Right ventricle myocardium inferior (tissue), 1 donor: ENCODE measurements at regions not wholly inside any gene's neighbourhood (a gene's known extent, or its start where the extent isn't known, plus 50 kb on each side); places are given as distances from the start of the nearest gene placed in this dataset.

Experiments used
- ATAC-seq: fragments of 200-7000 bp; cut with Tn5 transposase; one replicate; pipeline ENCODE4 v1.9.1; 2020; ENCODE audit warnings: mild to moderate bottlenecking, moderate library complexity
- DNase-seq: peaks from one replicate; pipeline ENCODE4 v3.0.0; 2021; ENCODE audit errors: missing footprints
- intact Hi-C: fragments of 100-400 bp; cut with DNase I; formaldehyde crosslinking; loops from one replicate; pipeline ENCODE4 v1.11.0; 2022
- donor health status: DM: no; HTN: yes; CAD: no; lungs with severe emphysema.

GRCh38 chr10:88023676-88024075 is 160.3 kb downstream of the PTEN start:
- intact Hi-C loops: no loop called here
- ATAC-seq (no peak), DNase-seq (no peak)

GRCh38 chr10:88026031-88026430 is 162.6 kb downstream of the PTEN start:
- no peak for ATAC-seq

GRCh38 chr10:88027570-88027969 is 164.1 kb downstream of the PTEN start:
- ATAC-seq: peak; percentile 82
- intact Hi-C loops: no loop called here
- no peak for DNase-seq

More at GRCh38 chr10:88026031-88026430, 162.6 kb downstream of the PTEN start:
- DNase-seq: no peak
- intact Hi-C loops: no loop called here

GRCh38 chr10:88028072-88028471 is 164.6 kb downstream of the PTEN start:
- ATAC-seq: no peak
- intact Hi-C loops: no loop called here
- no peak for DNase-seq

GRCh38 chr10:88028654-88029053 is 165.2 kb downstream of the PTEN start:
- DNase-seq (no peak), ATAC-seq (no peak)
- intact Hi-C loops: no loop called here

- intact Hi-C loops: no loop called here
- no peak for DNase-seq
- no peak for ATAC-seq
These were observed 169.1 kb downstream of the PTEN start for GRCh38 chr10:88032566-88032965.

GRCh38 chr10:88033385-88033784 is 170.0 kb downstream of the PTEN start:
- ATAC-seq (no peak), DNase-seq (no peak)
- intact Hi-C loops: no loop called here

GRCh38 chr10:88033793-88034192 is 170.4 kb downstream of the PTEN start:
- intact Hi-C loops: no loop called here
- ATAC-seq (no peak), DNase-seq (no peak)

- intact Hi-C loops: no loop called here
- no peak for DNase-seq
- no peak for ATAC-seq
These were observed 172.7 kb downstream of the PTEN start for GRCh38 chr10:88036126-88036525.

GRCh38 chr10:88037623-88038022 is 174.2 kb downstream of the PTEN start:
- intact Hi-C loops: no loop called here
- ATAC-seq (no peak), DNase-seq (no peak)

GRCh38 chr10:88038268-88038667 is 174.8 kb downstream of the PTEN start:
- intact Hi-C loops: no loop called here
- ATAC-seq (no peak), DNase-seq (no peak)

- intact Hi-C loops: loop anchor here (5.0 to 10.0 kb wide), 2 partner anchors 108 to 205 kb away; no protein-coding TSS in a partner anchor
- ATAC-seq: no peak
- DNase-seq: no peak
These were observed 176.2 kb downstream of the PTEN start for GRCh38 chr10:88039496-88040200.

GRCh38 chr10:88041243-88042159 is 178.1 kb downstream of the PTEN start:
- intact Hi-C loops: loop anchor here (5.0 to 10.0 kb wide), 2 partner anchors 106 to 203 kb away; no protein-coding TSS in a partner anchor
- ATAC-seq (no peak), DNase-seq (no peak)

GRCh38 chr10:88042160-88043100 is 179.0 kb downstream of the PTEN start:
- DNase-seq (no peak), ATAC-seq (peak; percentile 74)
- intact Hi-C loops: loop anchor here (5.0 to 10.0 kb wide), 2 partner anchors 105 to 202 kb away; no protein-coding TSS in a partner anchor

- DNase-seq (no peak), ATAC-seq (no peak)
- intact Hi-C loops: loop anchor here (10.0 kb wide), 1 partner anchor 200 kb away; no protein-coding TSS in a partner anchor
These were observed 181.7 kb downstream of the PTEN start for GRCh38 chr10:88045096-88045495.

GRCh38 chr10:88045656-88046415 is 182.4 kb downstream of the PTEN start:
- peak; percentile 33 for ATAC-seq
- intact Hi-C loops: loop anchor here (10.0 kb wide), 1 partner anchor 199 kb away; no protein-coding TSS in a partner anchor

GRCh38 chr10:88047579-88047978 is 184.2 kb downstream of the PTEN start:
- no peak for DNase-seq
- no peak for ATAC-seq
- intact Hi-C loops: loop anchor here (10.0 kb wide), 1 partner anchor 197 kb away; no protein-coding TSS in a partner anchor

More at GRCh38 chr10:88045656-88046415, 182.4 kb downstream of the PTEN start:
- DNase-seq: no peak

- no peak for DNase-seq
- intact Hi-C loops: loop anchor here (10.0 kb wide), 1 partner anchor 196 kb away; no protein-coding TSS in a partner anchor
- ATAC-seq: no peak
These were observed 184.9 kb downstream of the PTEN start for GRCh38 chr10:88048312-88048711.
